Inflammatory macrophage treated with lipopolysaccharide for 4 hours (primary cell): ENCODE measurements at regions not wholly inside any gene's neighbourhood (a gene's known extent, or its start where the extent isn't known, plus 50 kb on each side); places are given as distances from the start of the nearest gene placed in this dataset.
"Not testable (repeated sequence)": the region's sequence is repeated elsewhere in the genome, so short reads cannot be mapped to it uniquely, and the experiment has no call there.

ENCODE experiments used
- DNase-seq: peaks from one replicate; pipeline ENCODE4 v3.0.0-alpha.2; 2020

GRCh38 chrX:5289949-5290348 is 938.7 kb downstream of the NLGN4X start:
- not testable (repeated sequence) for DNase-seq

GRCh38 chrX:5278908-5279307 is 949.8 kb downstream of the NLGN4X start:
- no peak for DNase-seq

GRCh38 chrX:5265324-5265850 is 963.3 kb downstream of the NLGN4X start:
- DNase-seq, result no peak

GRCh38 chrX:5250106-5250505 is 978.6 kb downstream of the NLGN4X start:
- DNase-seq, result no peak

- no peak for DNase-seq
Measured at GRCh38 chrX:5242091-5242790, 986.4 kb downstream of the NLGN4X start.

GRCh38 chrX:5236749-5237148 is 991.9 kb downstream of the NLGN4X start:
- DNase-seq, result no peak

GRCh38 chrX:5236096-5236495 is 992.6 kb downstream of the NLGN4X start:
- no peak for DNase-seq

- DNase-seq, result no peak
Measured at GRCh38 chrX:5233830-5234229, 994.8 kb downstream of the NLGN4X start.

- no peak for DNase-seq
Measured at GRCh38 chrX:5220421-5220820, 1008.2 kb downstream of the NLGN4X start.

GRCh38 chrX:5194806-5195205 is 1033.9 kb downstream of the NLGN4X start:
- DNase-seq, result no peak

GRCh38 chrX:5180135-5180741 is 1048.4 kb downstream of the NLGN4X start:
- no peak for DNase-seq

GRCh38 chrX:5176766-5177165 is 1051.9 kb downstream of the NLGN4X start:
- no peak for DNase-seq

- no peak for DNase-seq
Measured at GRCh38 chrX:5163663-5164062, 1065.0 kb downstream of the NLGN4X start.

- no peak for DNase-seq
Measured at GRCh38 chrX:5155301-5155700, 1073.4 kb downstream of the NLGN4X start.

GRCh38 chrX:5145957-5146356 is 1082.7 kb downstream of the NLGN4X start:
- DNase-seq, result no peak

- no peak for DNase-seq
Measured at GRCh38 chrX:5142644-5143043, 1086.0 kb downstream of the NLGN4X start.

- DNase-seq, result no peak
Measured at GRCh38 chrX:5122181-5122678, 1106.4 kb downstream of the NLGN4X start.

GRCh38 chrX:5117816-5118215 is 1110.9 kb downstream of the NLGN4X start:
- no peak for DNase-seq

GRCh38 chrX:5113128-5113527 is 1115.5 kb downstream of the NLGN4X start:
- DNase-seq, result peak; percentile 5

GRCh38 chrX:5100004-5100403 is 1128.7 kb downstream of the NLGN4X start:
- no peak for DNase-seq

- no peak for DNase-seq
Measured at GRCh38 chrX:5086388-5086787, 1142.3 kb downstream of the NLGN4X start.

- no peak for DNase-seq
Measured at GRCh38 chrX:5084279-5084678, 1144.4 kb downstream of the NLGN4X start.

GRCh38 chrX:5082705-5083104 is 1146.0 kb downstream of the NLGN4X start:
- no peak for DNase-seq

GRCh38 chrX:5080791-5081190 is 1147.9 kb downstream of the NLGN4X start:
- peak; percentile 1 for DNase-seq
